Liver (tissue), 8 donors: ENCODE measurements at regions not wholly inside any gene's neighbourhood (a gene's known extent, or its start where the extent isn't known, plus 50 kb on each side); places are given as distances from the start of the nearest gene placed in this dataset.

ENCODE experiments used
- DNase-seq: peaks from one replicate; pipeline ENCODE4 v3.0.0-alpha.2; 2017; ENCODE audit warnings: low spot score
- H3K27ac ChIP-seq, 2 donors: one replicate each; pipeline ENCODE4 v1.7.0; 2013; ENCODE audit warnings: inconsistent platforms in 2 of 2, low read length in 2 of 2, control low read depth in 1 of 2, low read depth in 1 of 2, mild to moderate bottlenecking in 1 of 2
- H3K27me3 ChIP-seq, 4 donors: one replicate each; pipeline versions ENCODE4 v1.6.1 to v1.7.0; 2013; ENCODE audit warnings: low read length in 3 of 4, inconsistent platforms in 1 of 4, mild to moderate bottlenecking in 1 of 4, moderate library complexity in 1 of 4; ENCODE audit not compliant: control insufficient read depth in 4 of 4, insufficient read depth in 4 of 4
- H3K36me3 ChIP-seq, 4 donors: one replicate each; pipeline versions ENCODE4 v1.6.1 to v1.7.0; 2013; ENCODE audit warnings: low read length in 3 of 4, mild to moderate bottlenecking in 3 of 4, low read depth in 1 of 4, moderate library complexity in 1 of 4; ENCODE audit not compliant: control insufficient read depth in 4 of 4, insufficient read depth in 3 of 4
- H3K4me1 ChIP-seq, 4 donors: one replicate each; pipeline versions ENCODE4 v1.6.1 to v1.7.0; 2013; ENCODE audit warnings: low read length in 3 of 4, mild to moderate bottlenecking in 3 of 4, moderate library complexity in 1 of 4; ENCODE audit not compliant: control insufficient read depth in 4 of 4, insufficient read depth in 4 of 4
- H3K4me3 ChIP-seq, 3 donors: one replicate each; pipeline versions ENCODE4 v1.6.1 to v1.7.0; 2013; ENCODE audit warnings: low read length in 3 of 3, control low read depth in 1 of 3, low read depth in 1 of 3, mild to moderate bottlenecking in 1 of 3
- H3K9ac ChIP-seq, 2 donors: one replicate each; pipeline ENCODE4 v1.7.0; 2013; ENCODE audit warnings: low read length in 2 of 2, mild to moderate bottlenecking in 2 of 2, moderate library complexity in 2 of 2, control low read depth in 1 of 2, low read depth in 1 of 2
- H3K9me3 ChIP-seq, 4 donors: one replicate each; pipeline versions ENCODE4 v1.6.1 to v1.7.0; 2013; ENCODE audit warnings: low read length in 3 of 4; ENCODE audit not compliant: control insufficient read depth in 4 of 4
- CTCF ChIP-seq: fragments of 150-350 bp; IDR thresholded peaks from 2 replicates; pipeline ENCODE4 v1.5.1; 2017; ENCODE audit warnings: improper control_type of control experiment, low read depth, low read length; ENCODE audit not compliant: missing input control
- EGR1 ChIP-seq, 2 donors: IDR thresholded peaks; 2 replicates each; pipeline ENCODE4 v1.6.1; 2016 to 2018; ENCODE audit warnings: antibody characterized with exemption in 2 of 2, low read depth in 2 of 2
- FOXA1 ChIP-seq: IDR thresholded peaks from 2 replicates; pipeline ENCODE4 v1.6.1; 2016; ENCODE audit warnings: antibody characterized with exemption
- FOXA2 ChIP-seq: IDR thresholded peaks from 2 replicates; pipeline ENCODE4 v1.6.1; 2016; ENCODE audit warnings: antibody characterized with exemption
- GABPA ChIP-seq, 2 donors: IDR thresholded peaks in 1 of 2; conservative IDR thresholded peaks in 1 of 2; 2 replicates each; pipeline ENCODE4 v1.6.1; 2016; ENCODE audit warnings: antibody characterized with exemption in 2 of 2, mild to moderate bottlenecking in 1 of 2, moderate library complexity in 1 of 2
- HNF4A ChIP-seq, 2 donors: conservative IDR thresholded peaks; 2 replicates each; pipeline ENCODE4 v1.6.1; 2016; ENCODE audit warnings: antibody characterized with exemption in 2 of 2, mild to moderate bottlenecking in 2 of 2
- HNF4G ChIP-seq: IDR thresholded peaks from 2 replicates; pipeline ENCODE4 v1.6.1; 2016; ENCODE audit warnings: antibody characterized with exemption
- JUND ChIP-seq, 2 donors: IDR thresholded peaks; 2 replicates each; pipeline ENCODE4 v1.6.1; 2016; ENCODE audit warnings: antibody characterized with exemption in 2 of 2
- NR2F2 ChIP-seq: IDR thresholded peaks from 2 replicates; pipeline ENCODE4 v1.6.1; 2016; ENCODE audit warnings: antibody characterized with exemption
- RAD21 ChIP-seq, 2 donors: IDR thresholded peaks; 2 replicates each; pipeline ENCODE4 v1.6.1; 2016; ENCODE audit warnings: antibody characterized with exemption in 2 of 2, mild to moderate bottlenecking in 2 of 2
- RXRA ChIP-seq, 2 donors: IDR thresholded peaks; 2 replicates each; pipeline ENCODE4 v1.6.1; 2017 to 2018; ENCODE audit warnings: antibody characterized with exemption in 2 of 2, mild to moderate bottlenecking in 1 of 2
- SP1 ChIP-seq: IDR thresholded peaks from 2 replicates; pipeline ENCODE4 v1.6.1; 2018; ENCODE audit warnings: antibody characterized with exemption, mild to moderate bottlenecking
- TAF1 ChIP-seq: conservative IDR thresholded peaks from 2 replicates; pipeline ENCODE4 v1.6.1; 2016; ENCODE audit warnings: antibody characterized with exemption, mild to moderate bottlenecking
- YY1 ChIP-seq: IDR thresholded peaks from 2 replicates; pipeline ENCODE4 v1.6.1; 2016; ENCODE audit warnings: antibody characterized with exemption, mild to moderate bottlenecking
- ZBTB33 ChIP-seq: IDR thresholded peaks from 2 replicates; pipeline ENCODE4 v1.6.1; 2016; ENCODE audit warnings: antibody characterized with exemption
- WGBS: extraction: QIAGEN DNeasy Blood & Tissue Kit; methylation state at CpG from one replicate; pipeline ENCODE4 v1.1.7; 2013; 5-methylcytosine and 5-hydroxymethylcytosine counted together
- TF ChIP-seq, protein P1 (sequence below): IDR thresholded peaks from 2 replicates; pipeline ENCODE4 v1.6.1; 2016; ENCODE audit warnings: antibody characterized with exemption, mild to moderate bottlenecking
- TF ChIP-seq, protein P2 (sequence below): IDR thresholded peaks from 2 replicates; pipeline ENCODE4 v1.6.1; 2016; ENCODE audit warnings: antibody characterized with exemption
- TF ChIP-seq, protein P3 (sequence below): IDR thresholded peaks from 2 replicates; pipeline ENCODE4 v1.6.1; 2016; ENCODE audit warnings: antibody characterized with exemption
- donor health status: healthy.
- donor health status: healthy.
- donor health status: healthy.
- donor health status: healthy.
- donor health status: healthy.

GRCh38 chr7:146002431-146003078 lies 114.0 kb upstream of the CNTNAP2 start:
- DNase-seq: no peak
- Histone ChIP-seq H3K27ac (no peak overlapping the region), H3K4me1 (no peaks in the 10 kb centered on the region), H3K4me3 (no peak overlapping the region), H3K27me3 (no peaks in the 10 kb centered on the region), H3K9me3 (no peaks in the 10 kb centered on the region), H3K9ac (no peak overlapping the region), H3K36me3 (no peaks in the 10 kb centered on the region)
- 54% methylated on average over 8 of the region's 8 CpGs for WGBS
- TF ChIP-seq JUND (IDR thresholded peaks at IDR 0.05): no peak
- no peak for TF ChIP-seq RXRA (IDR thresholded peaks at IDR 0.05)
- no peak for TF ChIP-seq YY1
- TF ChIP-seq HNF4A (conservative IDR thresholded peaks at IDR 0.05): no peak
- no peak for TF ChIP-seq CTCF
- no peak for TF ChIP-seq TAF1
- TF ChIP-seq EGR1 (IDR thresholded peaks at IDR 0.05; ENCODE audit: low read depth in 2 of 2): no peak
- TF ChIP-seq, protein P1, sequence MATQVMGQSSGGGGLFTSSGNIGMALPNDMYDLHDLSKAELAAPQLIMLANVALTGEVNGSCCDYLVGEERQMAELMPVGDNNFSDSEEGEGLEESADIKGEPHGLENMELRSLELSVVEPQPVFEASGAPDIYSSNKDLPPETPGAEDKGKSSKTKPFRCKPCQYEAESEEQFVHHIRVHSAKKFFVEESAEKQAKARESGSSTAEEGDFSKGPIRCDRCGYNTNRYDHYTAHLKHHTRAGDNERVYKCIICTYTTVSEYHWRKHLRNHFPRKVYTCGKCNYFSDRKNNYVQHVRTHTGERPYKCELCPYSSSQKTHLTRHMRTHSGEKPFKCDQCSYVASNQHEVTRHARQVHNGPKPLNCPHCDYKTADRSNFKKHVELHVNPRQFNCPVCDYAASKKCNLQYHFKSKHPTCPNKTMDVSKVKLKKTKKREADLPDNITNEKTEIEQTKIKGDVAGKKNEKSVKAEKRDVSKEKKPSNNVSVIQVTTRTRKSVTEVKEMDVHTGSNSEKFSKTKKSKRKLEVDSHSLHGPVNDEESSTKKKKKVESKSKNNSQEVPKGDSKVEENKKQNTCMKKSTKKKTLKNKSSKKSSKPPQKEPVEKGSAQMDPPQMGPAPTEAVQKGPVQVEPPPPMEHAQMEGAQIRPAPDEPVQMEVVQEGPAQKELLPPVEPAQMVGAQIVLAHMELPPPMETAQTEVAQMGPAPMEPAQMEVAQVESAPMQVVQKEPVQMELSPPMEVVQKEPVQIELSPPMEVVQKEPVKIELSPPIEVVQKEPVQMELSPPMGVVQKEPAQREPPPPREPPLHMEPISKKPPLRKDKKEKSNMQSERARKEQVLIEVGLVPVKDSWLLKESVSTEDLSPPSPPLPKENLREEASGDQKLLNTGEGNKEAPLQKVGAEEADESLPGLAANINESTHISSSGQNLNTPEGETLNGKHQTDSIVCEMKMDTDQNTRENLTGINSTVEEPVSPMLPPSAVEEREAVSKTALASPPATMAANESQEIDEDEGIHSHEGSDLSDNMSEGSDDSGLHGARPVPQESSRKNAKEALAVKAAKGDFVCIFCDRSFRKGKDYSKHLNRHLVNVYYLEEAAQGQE: no peak

DNA sequence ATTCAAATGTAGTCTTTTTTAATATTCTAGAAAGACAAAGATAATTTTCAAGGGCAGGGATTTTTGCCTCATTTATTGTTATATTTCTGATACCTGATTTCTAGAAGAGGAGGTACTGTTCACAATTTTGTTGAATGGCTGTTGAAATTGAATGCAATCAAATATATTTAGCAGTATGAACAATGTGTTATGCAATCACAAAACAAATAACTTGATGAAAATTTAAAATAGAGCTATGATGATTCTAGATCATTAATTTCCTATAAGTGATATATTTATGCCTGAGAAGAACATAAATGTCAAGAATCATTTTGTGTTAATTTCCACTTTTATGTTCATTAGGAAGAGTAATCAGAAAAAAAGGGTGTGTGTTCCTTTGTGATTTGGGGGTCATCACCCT lies 114.6 kb upstream of the CNTNAP2 start:
- H3K36me3 ChIP-seq: no peaks in the 10 kb centered on the region

More for the DNA sequence above, 114.6 kb upstream of the CNTNAP2 start:
- H3K4me3 ChIP-seq: no peak overlapping the region
- no peak for TF ChIP-seq FOXA1
- no peak for TF ChIP-seq NR2F2
- TF ChIP-seq, protein P2, sequence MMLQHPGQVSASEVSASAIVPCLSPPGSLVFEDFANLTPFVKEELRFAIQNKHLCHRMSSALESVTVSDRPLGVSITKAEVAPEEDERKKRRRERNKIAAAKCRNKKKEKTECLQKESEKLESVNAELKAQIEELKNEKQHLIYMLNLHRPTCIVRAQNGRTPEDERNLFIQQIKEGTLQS: no peak
- TF ChIP-seq, protein P1: no peak
- TF ChIP-seq SP1: no peak
- no peak for TF ChIP-seq FOXA2
- TF ChIP-seq GABPA (IDR thresholded peaks at IDR 0.05 in 1 of 2, conservative IDR thresholded peaks at IDR 0.05 in 1 of 2): no peak
- no peak for TF ChIP-seq EGR1 (IDR thresholded peaks at IDR 0.05; ENCODE audit: low read depth in 2 of 2)
- no peak for TF ChIP-seq TAF1
- no peak for TF ChIP-seq CTCF
- TF ChIP-seq ZBTB33: no peak
- TF ChIP-seq JUND (IDR thresholded peaks at IDR 0.05): no peak
- no peak for TF ChIP-seq RAD21 (IDR thresholded peaks at IDR 0.05)
- TF ChIP-seq HNF4A (conservative IDR thresholded peaks at IDR 0.05): no peak
- no peak for TF ChIP-seq HNF4G
- TF ChIP-seq, protein P3, sequence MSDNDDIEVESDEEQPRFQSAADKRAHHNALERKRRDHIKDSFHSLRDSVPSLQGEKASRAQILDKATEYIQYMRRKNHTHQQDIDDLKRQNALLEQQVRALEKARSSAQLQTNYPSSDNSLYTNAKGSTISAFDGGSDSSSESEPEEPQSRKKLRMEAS: no peak
- no peak for TF ChIP-seq YY1
- TF ChIP-seq RXRA (IDR thresholded peaks at IDR 0.05): no peak
- no peaks in the 10 kb centered on the region for H3K9me3 ChIP-seq
- H3K27me3 ChIP-seq: no peaks in the 10 kb centered on the region
- no peaks in the 10 kb centered on the region for H3K4me1 ChIP-seq
- no peak overlapping the region for H3K27ac ChIP-seq
- H3K9ac ChIP-seq: no peak overlapping the region
- DNase-seq: no peak
